Muscle layer of colon (tissue), 2 donors: ENCODE measurements at regions not wholly inside any gene's neighbourhood (a gene's known extent, or its start where the extent isn't known, plus 50 kb on each side); places are given as distances from the start of the nearest gene placed in this dataset.

Experiments used
- H3K27ac ChIP-seq: one replicate; pipeline ENCODE4 v1.7.0; 2013; ENCODE audit warnings: low read depth, mild to moderate bottlenecking, low read length, moderate library complexity
- H3K27me3 ChIP-seq, 2 donors: one replicate each; pipeline ENCODE4 v1.7.0; 2013; ENCODE audit warnings: low read length in 2 of 2, mild to moderate bottlenecking in 2 of 2; ENCODE audit not compliant: insufficient read depth in 2 of 2, control insufficient read depth in 1 of 2
- H3K36me3 ChIP-seq: one replicate; pipeline ENCODE4 v1.7.0; 2013; ENCODE audit warnings: mild to moderate bottlenecking, low read length; ENCODE audit not compliant: insufficient read depth
- H3K4me1 ChIP-seq: one replicate; pipeline ENCODE4 v1.7.0; 2013; ENCODE audit warnings: mild to moderate bottlenecking, low read length; ENCODE audit not compliant: insufficient read depth
- H3K4me3 ChIP-seq, 2 donors: one replicate each; pipeline ENCODE4 v1.7.0; 2013; ENCODE audit warnings: low read length in 2 of 2, low read depth in 1 of 2, mild to moderate bottlenecking in 1 of 2, moderate library complexity in 1 of 2
- H3K9ac ChIP-seq: one replicate; pipeline ENCODE4 v1.7.0; 2013; ENCODE audit warnings: low read length
- H3K9me3 ChIP-seq: one replicate; pipeline ENCODE4 v1.7.0; 2013; ENCODE audit warnings: mild to moderate bottlenecking, low read length
- donor health status: abdominal sarcoma.
- donor health status: Adenocarcinoma of cecum.

- Histone ChIP-seq H3K27ac (peak overlapping the region; percentile 52), H3K9me3 (no peaks in the 10 kb centered on the region), H3K27me3 (no peaks in the 10 kb centered on the region), H3K4me3 (no peak overlapping the region), H3K4me1 (peaks cover 31% of the 10 kb centered on the region), H3K9ac (no peak overlapping the region), H3K36me3 (no peaks in the 10 kb centered on the region)
Measured at GRCh38 chr6:40755046-40755681, 168.0 kb upstream of the LRFN2 start.

- H3K4me1 ChIP-seq: peaks cover 25% of the 10 kb centered on the region
- H3K9me3 ChIP-seq: no peaks in the 10 kb centered on the region
- peak overlapping the region; percentile 52 for H3K27ac ChIP-seq
- no peaks in the 10 kb centered on the region for H3K27me3 ChIP-seq
- no peak overlapping the region for H3K9ac ChIP-seq
- no peaks in the 10 kb centered on the region for H3K36me3 ChIP-seq
- H3K4me3 ChIP-seq: no peak overlapping the region
Measured at GRCh38 chr6:40754461-40755045, 167.4 kb upstream of the LRFN2 start.

GRCh38 chr6:40753675-40754448 is 166.7 kb upstream of the LRFN2 start:
- Histone ChIP-seq H3K4me1 (peaks cover 22% of the 10 kb centered on the region), H3K9ac (no peak overlapping the region), H3K27ac (no peak overlapping the region), H3K9me3 (no peaks in the 10 kb centered on the region), H3K36me3 (no peaks in the 10 kb centered on the region), H3K4me3 (no peak overlapping the region), H3K27me3 (no peaks in the 10 kb centered on the region)

- no peak overlapping the region for H3K9ac ChIP-seq
- no peaks in the 10 kb centered on the region for H3K27me3 ChIP-seq
- H3K4me1 ChIP-seq: peaks cover 21% of the 10 kb centered on the region
- no peak overlapping the region for H3K27ac ChIP-seq
- no peak overlapping the region for H3K4me3 ChIP-seq
- H3K9me3 ChIP-seq: no peaks in the 10 kb centered on the region
- H3K36me3 ChIP-seq: no peaks in the 10 kb centered on the region
Measured at GRCh38 chr6:40753048-40753447, 165.9 kb upstream of the LRFN2 start.

GRCh38 chr6:40744835-40745234 is 157.7 kb upstream of the LRFN2 start:
- Histone ChIP-seq H3K27me3 (no peaks in the 10 kb centered on the region), H3K9ac (no peak overlapping the region), H3K4me3 (no peak overlapping the region), H3K9me3 (no peaks in the 10 kb centered on the region), H3K4me1 (no peaks in the 10 kb centered on the region), H3K36me3 (no peaks in the 10 kb centered on the region), H3K27ac (no peak overlapping the region)

- Histone ChIP-seq H3K27me3 (no peaks in the 10 kb centered on the region), H3K4me3 (no peak overlapping the region), H3K36me3 (no peaks in the 10 kb centered on the region), H3K9ac (no peak overlapping the region), H3K27ac (no peak overlapping the region), H3K9me3 (no peaks in the 10 kb centered on the region), H3K4me1 (no peaks in the 10 kb centered on the region)
Measured at GRCh38 chr6:40743690-40744446, 156.7 kb upstream of the LRFN2 start.

GRCh38 chr6:40743226-40743625 is 156.1 kb upstream of the LRFN2 start:
- Histone ChIP-seq H3K9me3 (no peaks in the 10 kb centered on the region), H3K4me3 (no peak overlapping the region), H3K27me3 (no peaks in the 10 kb centered on the region), H3K4me1 (no peaks in the 10 kb centered on the region), H3K9ac (no peak overlapping the region), H3K36me3 (no peaks in the 10 kb centered on the region), H3K27ac (no peak overlapping the region)

GRCh38 chr6:40740518-40740917 is 153.4 kb upstream of the LRFN2 start:
- Histone ChIP-seq H3K4me1 (no peaks in the 10 kb centered on the region), H3K4me3 (no peak overlapping the region), H3K9me3 (no peaks in the 10 kb centered on the region), H3K27me3 (no peaks in the 10 kb centered on the region), H3K36me3 (no peaks in the 10 kb centered on the region), H3K9ac (no peak overlapping the region), H3K27ac (no peak overlapping the region)

GRCh38 chr6:40738551-40739193 is 151.5 kb upstream of the LRFN2 start:
- Histone ChIP-seq H3K4me3 (no peak overlapping the region), H3K9ac (no peak overlapping the region), H3K4me1 (no peaks in the 10 kb centered on the region), H3K27me3 (no peaks in the 10 kb centered on the region), H3K9me3 (no peaks in the 10 kb centered on the region), H3K36me3 (no peaks in the 10 kb centered on the region), H3K27ac (no peak overlapping the region)

GRCh38 chr6:40735521-40735920 is 148.4 kb upstream of the LRFN2 start:
- Histone ChIP-seq H3K36me3 (no peaks in the 10 kb centered on the region), H3K27ac (no peak overlapping the region), H3K9me3 (no peaks in the 10 kb centered on the region), H3K9ac (no peak overlapping the region), H3K27me3 (no peaks in the 10 kb centered on the region), H3K4me1 (no peaks in the 10 kb centered on the region), H3K4me3 (no peak overlapping the region)

- H3K27me3 ChIP-seq: no peaks in the 10 kb centered on the region
- H3K9me3 ChIP-seq: no peaks in the 10 kb centered on the region
- no peak overlapping the region for H3K27ac ChIP-seq
- no peaks in the 10 kb centered on the region for H3K36me3 ChIP-seq
- no peak overlapping the region for H3K4me3 ChIP-seq
- no peak overlapping the region for H3K9ac ChIP-seq
- no peaks in the 10 kb centered on the region for H3K4me1 ChIP-seq
Measured at GRCh38 chr6:40735121-40735520, 148.0 kb upstream of the LRFN2 start.
